HG02588 (cell line): ENCODE measurements at regions not wholly inside any gene's neighbourhood (a gene's known extent, or its start where the extent isn't known, plus 50 kb on each side); places are given as distances from the start of the nearest gene placed in this dataset.
"Not testable (repeated sequence)": the region's sequence is repeated elsewhere in the genome, so short reads cannot be mapped to it uniquely, and the experiment has no call there.

ENCODE experiments used
- ATAC-seq: cut with Tn5 transposase; IDR thresholded peaks from one replicate; pipeline ENCODE4 v1.9.1; 2021; ENCODE audit warnings: mild to moderate bottlenecking, moderate library complexity; ENCODE audit not compliant: unreplicated experiment

DNA sequence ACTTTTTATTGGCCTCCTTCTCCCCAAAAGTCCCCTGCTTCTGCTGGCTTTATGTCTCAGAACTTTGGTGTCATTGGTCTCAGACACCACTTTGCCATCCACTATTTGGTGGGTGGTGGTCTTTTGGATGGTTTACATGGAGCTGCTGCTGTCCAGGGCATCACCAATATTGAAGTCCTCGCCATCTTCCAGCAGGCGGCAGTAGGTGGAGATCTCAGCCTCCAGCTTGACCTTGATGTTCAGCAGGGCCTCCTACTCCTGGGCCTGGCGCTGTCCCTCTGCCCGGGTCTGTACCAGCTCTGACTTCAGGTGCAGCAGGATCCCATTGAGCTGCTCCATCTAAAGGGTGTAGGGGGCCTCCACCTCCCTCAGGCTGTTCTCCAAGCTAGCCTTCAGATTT lies 148.4 kb upstream of the FOXA2 start:
- no peak for ATAC-seq

DNA sequence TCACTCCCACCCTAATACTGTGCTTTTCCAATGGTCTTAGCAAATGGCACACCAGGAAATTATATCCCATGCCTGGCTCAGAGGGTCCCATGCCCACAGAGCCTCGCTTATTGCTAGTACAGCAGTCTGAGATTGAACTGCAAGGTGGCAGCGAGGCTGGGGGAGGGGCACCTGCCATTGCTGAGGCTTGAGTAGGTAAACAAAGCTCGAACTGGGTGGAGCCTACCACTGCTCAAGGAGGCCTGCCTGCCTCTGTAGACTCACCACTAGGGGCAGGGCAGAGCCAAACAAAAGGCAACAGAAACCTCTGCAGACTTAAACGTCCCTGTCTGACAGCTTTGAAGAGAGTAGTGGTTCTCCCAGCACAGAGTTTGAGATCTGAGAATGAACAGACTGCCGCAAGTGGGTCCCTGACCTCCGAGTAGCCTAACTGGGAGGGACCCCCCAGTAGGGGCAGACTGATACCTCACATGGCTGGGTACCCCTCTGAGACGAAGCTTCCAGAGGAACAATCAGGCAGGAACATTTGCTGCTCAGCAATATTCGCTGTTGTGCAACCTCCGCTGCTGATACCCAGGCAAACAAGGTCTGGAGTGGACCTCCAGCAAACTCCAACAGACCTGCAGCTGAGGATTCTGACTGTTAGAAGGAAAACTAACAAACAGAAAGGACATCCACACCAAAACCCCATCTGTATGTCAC lies 150.7 kb upstream of the FOXA2 start:
- not testable (repeated sequence) for ATAC-seq

DNA sequence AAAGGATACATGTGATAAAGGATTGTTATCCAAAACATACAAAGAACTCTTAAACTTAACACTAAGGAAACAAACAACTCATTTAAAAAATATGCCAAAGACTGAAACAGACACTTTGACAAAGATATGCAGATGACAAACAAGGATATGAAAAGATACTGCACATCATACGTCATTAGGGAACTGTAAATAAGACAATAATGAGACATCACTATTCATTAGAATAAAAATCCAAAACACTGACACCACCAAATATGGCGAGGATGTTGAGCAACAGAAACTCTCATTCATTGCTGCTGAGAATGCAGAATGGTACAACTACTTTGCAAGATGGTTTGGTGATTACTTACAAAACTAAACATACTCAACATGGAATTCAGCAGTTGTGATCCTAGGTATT lies 156.5 kb upstream of the FOXA2 start:
- ATAC-seq = no peak

DNA sequence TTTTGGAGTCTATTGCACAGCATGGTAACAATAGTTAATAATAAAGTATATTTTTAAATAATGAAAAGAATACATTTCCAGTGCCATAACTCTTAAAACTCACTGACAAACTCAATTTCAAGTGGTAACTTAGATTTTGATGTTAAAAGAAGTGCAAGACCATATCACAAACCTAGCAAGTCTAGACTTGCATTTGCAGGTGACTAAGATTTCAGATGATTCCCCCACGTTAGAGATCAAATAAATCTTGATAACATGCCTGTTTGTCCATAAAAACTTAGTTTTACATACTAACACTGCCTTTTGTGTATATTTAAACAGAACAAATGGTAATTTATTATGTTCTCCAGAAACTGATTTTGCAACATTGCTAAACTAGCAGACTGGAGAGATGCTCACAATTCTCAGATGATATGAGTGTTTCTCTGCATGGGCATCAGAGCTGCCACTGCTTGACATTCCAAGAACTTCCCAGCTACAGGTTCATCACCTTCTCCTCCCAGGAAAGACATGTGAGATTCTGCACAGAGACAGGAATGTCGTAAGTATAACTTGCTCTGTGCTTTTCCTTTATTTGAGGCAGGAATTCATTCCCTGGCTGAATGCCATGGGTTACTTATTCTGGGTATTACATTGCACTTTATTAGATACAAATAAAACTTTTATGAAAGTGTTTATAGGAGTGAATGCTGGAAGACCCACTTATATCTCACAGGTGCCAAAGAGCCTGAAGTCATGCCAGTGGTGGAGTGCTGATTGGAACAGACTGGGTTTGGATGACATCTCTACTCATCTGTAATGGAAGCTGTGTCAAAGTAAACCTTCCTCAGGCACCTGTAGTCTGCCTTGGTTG lies 160.2 kb upstream of the FOXA2 start:
- ATAC-seq = no peak

DNA sequence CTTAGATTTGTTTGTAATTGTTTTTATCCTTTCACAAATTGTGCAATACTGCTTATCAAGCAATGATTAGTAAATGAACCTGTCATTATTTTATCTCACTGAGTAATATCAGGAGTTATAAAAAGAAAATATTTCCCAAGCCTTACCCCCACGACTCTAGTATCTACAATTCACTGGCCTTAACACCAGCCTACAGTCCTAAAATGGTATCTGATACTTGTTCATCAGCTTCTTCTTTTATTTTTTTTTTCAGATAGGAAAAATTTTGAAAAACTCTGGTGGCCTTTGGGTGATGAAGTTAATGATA lies 160.8 kb upstream of the FOXA2 start:
- no peak for ATAC-seq

DNA sequence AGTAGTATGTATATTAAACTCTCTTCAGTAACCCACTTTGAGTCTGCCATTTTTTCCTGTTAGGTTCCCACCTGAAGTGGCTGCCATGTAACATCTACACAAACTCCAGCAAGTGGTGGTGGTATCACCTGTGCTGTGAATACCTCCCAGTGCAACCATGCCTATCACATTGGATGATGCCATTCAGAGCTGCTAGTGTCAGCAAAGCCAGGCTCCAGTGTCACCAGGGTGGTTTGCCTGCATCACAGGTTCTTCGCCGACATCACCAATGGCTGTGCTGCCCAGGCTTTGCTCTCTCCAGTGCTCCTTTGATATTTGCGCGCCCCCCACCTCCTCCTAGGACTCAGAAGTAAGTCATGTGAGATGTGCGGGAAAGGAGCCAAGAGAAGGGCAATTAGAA lies 162.6 kb upstream of the FOXA2 start:
- ATAC-seq = no peak

DNA sequence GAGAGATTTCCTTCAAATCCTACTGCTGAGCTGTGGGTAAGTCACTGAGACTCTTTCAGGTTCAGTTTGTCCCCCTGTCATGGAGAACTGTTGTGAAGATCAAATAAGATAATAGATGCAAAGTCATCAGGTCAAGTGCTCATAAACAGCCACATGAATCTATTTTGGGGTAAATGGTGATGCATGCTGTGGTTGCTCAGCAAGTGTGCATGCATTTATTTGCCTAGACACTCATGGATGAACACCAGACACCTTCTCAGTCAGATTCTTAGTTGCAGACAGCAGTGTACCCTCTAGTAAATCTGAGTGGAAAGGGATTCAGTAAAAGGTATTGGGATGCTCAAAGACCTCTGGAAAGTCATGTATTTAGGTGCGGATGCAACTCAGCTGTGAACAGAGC lies 168.0 kb upstream of the FOXA2 start:
- no peak for ATAC-seq

DNA sequence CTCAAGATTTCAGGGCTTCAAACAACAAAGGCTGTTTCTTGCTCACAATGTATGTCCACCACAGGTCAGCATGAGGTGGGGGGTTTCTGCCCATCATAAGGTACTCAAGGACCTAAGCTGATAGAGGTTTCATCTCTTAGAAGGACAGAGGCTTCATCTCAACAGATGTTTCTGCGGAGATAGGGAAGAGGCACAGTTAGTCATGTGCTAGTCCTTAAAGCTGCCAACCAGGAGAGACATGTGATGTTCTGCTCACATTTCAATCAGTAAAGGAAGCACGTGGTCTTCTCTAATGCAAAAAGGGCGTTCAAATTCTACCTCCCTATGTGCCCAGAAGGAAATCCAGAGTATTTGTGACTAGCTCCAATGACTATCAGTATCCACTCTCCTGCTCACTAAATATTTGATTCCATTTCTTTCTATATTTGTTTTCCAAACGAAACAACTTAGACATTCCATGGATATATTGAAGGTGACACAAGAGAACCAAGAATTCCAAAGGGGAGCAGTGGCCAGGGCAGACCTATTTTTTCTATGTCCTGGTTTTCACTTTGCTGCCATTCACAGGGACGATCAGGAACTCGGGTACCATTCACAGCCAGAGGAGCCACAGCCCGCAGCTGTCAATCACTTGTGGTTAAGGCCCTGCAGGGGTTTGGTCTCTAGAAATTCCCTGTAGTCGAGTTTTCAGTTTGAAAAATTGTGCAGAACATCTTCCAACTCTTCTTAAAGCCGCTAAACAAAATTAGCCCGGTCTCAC lies 173.2 kb upstream of the FOXA2 start:
- ATAC-seq = no peak

DNA sequence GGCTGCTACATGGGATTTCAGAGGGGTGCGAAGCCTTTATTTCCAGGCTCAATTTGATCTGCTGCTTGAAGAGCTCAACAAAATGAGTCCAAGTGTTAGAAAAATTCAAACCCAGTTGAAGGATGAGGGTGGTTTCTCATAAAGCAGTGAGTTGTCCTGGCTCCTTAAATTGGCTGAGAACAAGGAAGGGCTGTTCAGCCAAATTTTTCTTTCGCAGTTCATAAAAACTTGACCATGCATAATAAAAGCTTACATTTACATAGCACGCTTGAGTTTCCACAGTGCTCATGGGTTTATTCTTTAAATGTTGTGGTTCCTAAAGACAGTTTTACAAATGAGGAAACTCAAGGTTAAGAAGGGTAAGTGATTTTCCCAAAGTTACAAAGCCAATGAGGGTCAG lies 174.4 kb upstream of the FOXA2 start:
- no peak for ATAC-seq

DNA sequence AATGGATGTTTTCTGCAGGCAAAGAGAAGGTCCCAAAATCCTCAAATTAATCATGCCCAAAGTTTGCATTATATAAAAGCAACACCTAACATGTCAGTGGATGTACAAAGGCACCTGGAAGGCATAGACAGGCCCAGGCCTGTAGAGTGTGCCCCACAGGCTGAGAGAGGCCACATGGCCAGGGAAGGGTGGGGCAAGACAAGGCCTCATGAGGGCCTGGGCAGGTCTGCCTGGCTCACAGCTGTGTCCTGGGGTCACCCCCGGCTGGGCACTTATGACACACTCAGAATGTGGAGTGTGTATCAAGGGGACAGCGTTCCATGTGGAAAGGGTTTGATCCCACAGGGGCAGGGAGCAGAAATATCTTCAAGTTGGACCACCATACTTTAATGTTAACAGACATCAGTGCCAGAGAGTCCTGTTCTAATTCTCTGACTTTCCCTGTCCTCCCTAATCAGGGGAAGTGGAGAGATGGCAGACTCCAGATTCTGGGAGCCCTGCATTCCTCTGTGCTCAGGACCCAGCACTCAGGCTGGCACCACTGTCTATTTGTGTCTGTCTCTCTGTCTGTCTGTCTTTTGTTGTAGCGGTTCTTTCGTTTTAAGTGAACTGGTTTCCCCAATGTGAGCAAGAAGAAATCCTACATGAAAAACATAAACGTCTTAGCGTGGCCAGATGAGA lies 178.3 kb upstream of the FOXA2 start:
- no peak for ATAC-seq

DNA sequence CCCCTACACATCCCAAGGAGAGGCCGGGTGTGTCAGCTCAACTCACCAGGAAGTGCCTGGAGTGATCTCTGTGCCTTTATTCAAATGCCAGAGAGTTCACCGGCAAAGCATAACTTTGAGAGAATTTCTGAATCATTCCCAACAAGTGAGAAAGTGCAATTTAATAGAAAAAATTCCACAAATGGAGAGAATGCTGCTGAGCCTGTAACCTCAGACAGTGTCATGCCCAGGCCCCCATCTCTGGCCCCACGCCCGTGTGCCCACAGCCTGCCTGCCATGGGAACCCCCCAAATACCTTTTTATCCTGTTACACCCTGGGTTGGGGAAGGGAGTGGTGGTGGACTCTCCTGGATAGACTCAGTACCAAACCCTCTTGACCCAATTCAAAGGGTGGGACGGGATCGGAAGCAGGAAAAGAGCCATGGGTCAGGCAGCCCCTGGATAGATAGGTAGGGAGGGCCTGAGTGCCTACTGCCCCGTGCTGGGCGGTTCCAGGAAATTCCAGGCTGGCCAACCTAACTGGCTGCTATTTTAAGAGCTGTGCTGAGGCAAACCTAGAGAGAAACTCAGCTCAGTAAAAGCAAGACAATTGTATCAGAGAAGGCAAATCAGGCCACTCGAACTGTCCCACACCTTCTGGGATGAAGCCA lies 179.0 kb upstream of the FOXA2 start:
- ATAC-seq = no peak

DNA sequence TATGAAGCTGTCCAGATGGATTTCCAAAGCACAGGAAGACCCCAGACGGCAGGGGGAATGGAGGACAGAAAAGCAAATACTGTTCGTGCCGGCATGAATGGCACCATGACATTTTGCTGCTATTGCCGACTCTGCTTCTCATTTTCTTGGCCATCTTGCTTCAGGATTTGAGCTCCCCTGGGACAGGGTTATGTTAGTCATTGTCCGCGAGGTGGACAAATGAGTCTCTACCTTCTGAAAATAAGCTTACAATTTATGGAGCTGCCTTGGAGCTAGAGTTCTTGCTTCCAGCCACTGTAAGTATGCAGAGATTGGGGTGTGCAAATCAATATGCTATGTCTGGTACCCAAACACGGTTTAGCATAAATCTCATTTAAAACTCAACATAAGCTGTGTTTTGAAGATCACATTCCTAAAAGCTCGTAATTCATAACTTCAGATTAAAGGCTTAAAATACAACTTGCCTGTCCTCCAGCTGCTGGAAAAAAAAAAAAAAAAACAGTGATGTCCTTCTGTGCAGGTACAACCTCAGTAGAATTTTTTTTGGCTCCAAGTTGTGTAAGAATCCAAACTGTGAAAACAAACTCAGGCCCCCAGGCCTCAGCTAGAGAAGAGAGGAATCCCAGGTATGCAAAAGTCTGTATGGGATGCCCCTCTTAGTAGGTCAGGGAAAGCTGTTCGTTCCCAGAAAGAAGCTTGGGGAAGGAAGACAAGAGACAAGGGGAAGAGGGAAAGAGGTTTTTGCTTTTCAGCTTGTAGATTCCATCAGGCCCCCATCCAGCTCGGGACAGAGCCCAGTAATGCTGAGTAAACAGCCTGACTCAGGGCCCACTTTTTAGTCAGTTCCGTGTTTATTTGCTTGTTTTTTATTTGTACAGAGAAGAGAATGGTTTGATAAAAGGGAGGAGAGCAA lies 184.2 kb upstream of the FOXA2 start:
- ATAC-seq = no peak

DNA sequence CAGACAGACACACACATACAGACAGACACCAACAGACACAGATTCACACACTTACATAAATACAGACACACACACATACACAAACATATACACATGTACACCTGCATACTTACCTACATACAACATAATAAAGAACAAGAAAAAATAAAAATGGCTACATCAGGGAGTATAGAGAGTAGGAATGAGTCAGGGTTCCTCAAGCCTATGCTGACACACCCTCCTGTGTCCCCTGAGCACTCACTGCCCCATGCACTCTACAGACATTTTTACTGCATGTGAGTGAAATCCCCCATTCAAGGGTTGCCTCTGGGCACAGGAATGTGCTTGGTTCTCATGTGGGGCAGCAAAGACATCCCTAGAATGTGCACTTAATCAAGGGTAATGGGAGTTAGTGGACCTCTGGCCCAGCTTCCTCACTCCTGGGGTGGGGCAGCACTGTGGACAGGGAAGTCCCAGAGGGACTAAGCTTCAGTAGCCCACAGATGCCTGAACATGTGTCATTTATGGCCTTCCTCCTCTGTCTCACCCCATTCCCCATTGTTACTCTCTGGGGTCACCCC lies 185.9 kb upstream of the FOXA2 start:
- ATAC-seq = no peak

DNA sequence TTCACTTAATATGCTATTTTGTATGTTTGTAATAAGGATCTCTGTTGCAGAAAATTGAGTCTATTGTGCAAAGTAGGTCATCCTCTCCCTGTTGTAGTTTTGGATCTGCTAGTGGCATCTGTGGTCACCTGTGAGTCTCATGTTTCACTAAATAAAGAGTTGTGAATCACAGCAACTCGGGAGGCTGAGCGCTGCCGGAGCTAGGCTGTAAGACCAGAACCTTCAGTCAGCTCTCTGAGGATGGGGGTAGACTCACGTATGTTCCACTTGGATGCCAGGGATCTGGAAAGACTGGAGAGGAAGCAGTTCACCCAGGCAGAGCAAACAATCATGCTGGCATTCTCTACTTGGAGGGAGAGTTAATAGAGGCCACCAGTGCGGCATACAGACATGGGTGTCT lies 187.3 kb upstream of the FOXA2 start:
- no peak for ATAC-seq

DNA sequence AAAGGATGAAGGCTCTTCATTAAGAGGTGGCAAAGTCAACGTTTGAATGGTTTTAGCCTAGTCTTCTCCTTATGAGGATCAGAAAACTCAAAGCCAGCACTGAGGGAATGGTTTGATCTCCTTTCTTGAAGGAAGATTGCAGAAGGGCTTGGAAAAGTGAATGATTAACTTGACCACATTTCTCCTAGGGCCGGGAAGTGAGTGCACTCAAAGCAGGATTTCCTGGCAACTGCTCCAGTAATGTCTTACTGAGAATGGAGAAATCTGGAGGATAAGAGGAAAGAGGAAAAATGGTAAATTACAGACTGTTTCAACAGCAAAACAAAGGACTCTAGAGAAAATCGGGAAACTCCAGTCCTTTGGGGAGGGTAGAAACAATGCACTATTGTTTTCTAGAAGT lies 189.0 kb upstream of the FOXA2 start:
- no peak for ATAC-seq

DNA sequence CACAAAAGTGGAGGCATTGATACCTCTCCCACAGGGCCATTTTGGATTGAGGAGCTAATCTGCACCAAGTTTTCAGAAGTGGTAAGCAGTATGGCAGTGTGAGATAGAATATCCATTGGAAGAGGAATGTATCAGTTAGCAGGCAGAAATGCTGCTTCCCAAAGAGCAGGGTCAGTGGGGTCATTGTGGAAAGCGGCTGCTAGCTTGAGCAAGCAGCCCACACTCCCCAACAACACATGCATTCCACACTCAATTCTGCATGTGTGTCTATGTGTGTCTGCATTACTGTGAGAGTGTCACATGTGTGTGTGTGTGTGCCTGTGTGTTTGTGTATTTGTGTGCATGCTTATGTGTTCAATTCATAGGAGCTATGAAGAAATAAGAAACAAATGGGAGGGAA lies 190.9 kb upstream of the FOXA2 start:
- no peak for ATAC-seq

DNA sequence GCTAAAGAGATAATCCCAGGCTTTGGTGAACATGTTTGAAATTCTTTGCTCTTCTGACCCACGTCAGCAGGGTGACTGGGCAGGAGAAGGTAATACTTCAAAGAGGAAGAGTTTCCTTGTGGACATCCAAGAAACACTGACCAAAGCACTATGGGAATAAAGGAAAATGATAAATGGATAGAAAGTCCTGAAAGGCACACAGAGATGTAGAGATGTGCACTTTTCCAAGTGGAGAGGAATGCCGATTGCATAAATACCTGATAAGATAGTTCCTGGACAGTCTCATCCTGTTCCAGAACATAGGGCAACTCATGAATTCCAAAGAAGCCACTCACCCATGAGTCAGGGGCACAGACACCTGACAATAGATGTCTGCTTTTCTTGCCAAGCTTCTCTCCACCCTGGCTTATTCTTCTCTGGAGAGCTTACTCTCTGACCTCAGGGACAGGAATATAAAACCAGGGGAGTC lies 191.3 kb upstream of the FOXA2 start:
- no peak for ATAC-seq

DNA sequence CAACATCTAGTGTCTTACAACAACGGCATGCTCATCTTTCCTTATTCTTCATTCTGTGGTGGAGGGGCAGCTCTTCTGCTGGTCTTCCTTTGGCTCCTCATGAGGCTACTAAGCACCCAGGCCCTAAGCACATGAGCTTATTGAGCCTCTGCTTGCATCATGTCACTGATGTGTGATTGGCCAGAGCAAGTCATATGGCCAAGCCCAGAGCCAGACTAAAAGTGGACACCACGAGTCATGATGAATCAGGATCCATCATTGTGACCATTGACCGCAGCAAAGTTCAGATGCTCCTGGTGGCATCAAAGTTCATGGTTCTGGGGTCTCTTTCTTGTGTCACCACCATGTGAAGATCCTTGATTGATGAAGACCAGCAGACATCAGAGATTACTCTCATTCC lies 192.0 kb upstream of the FOXA2 start:
- ATAC-seq = no peak

DNA sequence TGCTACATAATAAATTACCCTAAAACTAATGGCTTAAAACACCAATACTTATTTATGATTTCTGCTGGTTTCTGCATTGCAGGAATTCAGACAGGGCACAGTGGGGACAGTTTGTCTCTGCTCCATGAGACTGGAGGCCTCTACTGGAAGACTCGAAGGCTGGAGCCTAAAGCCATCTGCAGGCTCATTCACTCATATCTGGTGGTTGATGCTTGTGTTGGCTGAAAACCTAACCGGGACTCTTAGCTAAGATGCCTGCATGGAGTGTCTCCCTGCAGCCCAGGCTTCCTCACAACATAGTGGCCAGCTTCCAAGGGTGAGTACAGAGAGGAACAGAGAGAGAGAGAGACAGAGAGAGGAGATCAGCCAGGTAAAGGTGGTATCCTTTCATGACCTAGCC lies 195.5 kb upstream of the FOXA2 start:
- no peak for ATAC-seq
